BJ (cell line): ENCODE measurements at regions not wholly inside any gene's neighbourhood (a gene's known extent, or its start where the extent isn't known, plus 50 kb on each side); places are given as distances from the start of the nearest gene placed in this dataset.

Experiments used
- CTCF ChIA-PET: fragments of 350-600 bp; formaldehyde crosslinking; extraction: SDS; loops from one replicate; lab custom pipeline; 2021; ENCODE audit warnings: antibody characterized with exemption, inconsistent platforms; lab: Yijun Ruan, JAX
- POLR2A ChIA-PET: fragments of 300-600 bp; sonication (Branson Sonifier 250); formaldehyde crosslinking; extraction: SDS; loops from one replicate; lab custom pipeline; 2021; ENCODE audit warnings: antibody characterized with exemption; lab: Charles Lee
- DNase-seq: peaks from one replicate; pipeline ENCODE4 v3.0.0-alpha.2; 2011; ENCODE audit warnings: low read depth
- H3K27me3 ChIP-seq: 2 replicates; pipeline ENCODE4 v1.6.0; 2011; ENCODE audit warnings: low read length; ENCODE audit not compliant: control insufficient read depth, insufficient read depth
- H3K36me3 ChIP-seq: 2 replicates; pipeline ENCODE4 v1.5.1; 2011; ENCODE audit warnings: low read length; ENCODE audit not compliant: control insufficient read depth, insufficient read depth
- H3K4me3 ChIP-seq: 2 replicates; pipeline ENCODE4 v1.5.1; 2011; ENCODE audit warnings: low read depth, mild to moderate bottlenecking, control low read depth, low read length
- CTCF ChIP-seq: IDR thresholded peaks from 2 replicates; pipeline ENCODE4 v1.5.1; 2011; ENCODE audit warnings: low read depth, mild to moderate bottlenecking, control low read depth, inconsistent platforms, low read length, moderate library complexity; ENCODE audit not compliant: insufficient read depth

- Histone ChIP-seq H3K4me3 (no peak overlapping the region), H3K36me3 (no peaks in the 10 kb centered on the region), H3K27me3 (no peaks in the 10 kb centered on the region)
- ChIA-PET POLR2A (no interaction called here), CTCF (no interaction called here)
- no peak for DNase-seq
- no peak for TF ChIP-seq CTCF
Observed at GRCh38 chr5:116703941-116704340, 129.3 kb upstream of the SEMA6A start.

- no peak for DNase-seq
- Histone ChIP-seq H3K27me3 (no peaks in the 10 kb centered on the region), H3K36me3 (no peaks in the 10 kb centered on the region), H3K4me3 (no peak overlapping the region)
- CTCF ChIA-PET = no interaction called here
- no peak for TF ChIP-seq CTCF
- POLR2A ChIA-PET = no interaction called here
Observed at GRCh38 chr5:116703328-116703727, 128.7 kb upstream of the SEMA6A start.

GRCh38 chr5:116702776-116703175 is 128.2 kb upstream of the SEMA6A start:
- H3K36me3 ChIP-seq = no peaks in the 10 kb centered on the region
- POLR2A ChIA-PET = no interaction called here
- H3K4me3 ChIP-seq = no peak overlapping the region
- CTCF ChIA-PET = no interaction called here
- no peak for DNase-seq
- TF ChIP-seq CTCF = no peak
- no peaks in the 10 kb centered on the region for H3K27me3 ChIP-seq

GRCh38 chr5:116699332-116699731 is 124.7 kb upstream of the SEMA6A start:
- TF ChIP-seq CTCF = no peak
- CTCF ChIA-PET = no interaction called here
- DNase-seq = no peak

GRCh38 chr5:116696366-116696765 is 121.7 kb upstream of the SEMA6A start:
- no peak for DNase-seq
- Histone ChIP-seq H3K36me3 (no peaks in the 10 kb centered on the region), H3K27me3 (no peaks in the 10 kb centered on the region), H3K4me3 (no peak overlapping the region)
- no peak for TF ChIP-seq CTCF
- POLR2A ChIA-PET = no interaction called here
- CTCF ChIA-PET = no interaction called here

More at GRCh38 chr5:116699332-116699731, 124.7 kb upstream of the SEMA6A start:
- Histone ChIP-seq H3K4me3 (no peak overlapping the region), H3K27me3 (no peaks in the 10 kb centered on the region), H3K36me3 (no peaks in the 10 kb centered on the region)
- POLR2A ChIA-PET = no interaction called here
